HL-60 (cell line): ENCODE measurements at regions not wholly inside any gene's neighbourhood (a gene's known extent, or its start where the extent isn't known, plus 50 kb on each side); places are given as distances from the start of the nearest gene placed in this dataset.
"Not testable (repeated sequence)": the region's sequence is repeated elsewhere in the genome, so short reads cannot be mapped to it uniquely, and the experiment has no call there.

ENCODE experiments used
- DNase-seq, 2 experiments: peaks; one replicate each; pipeline ENCODE4 v3.0.0-alpha.2; 2010 to 2020; ENCODE audit warnings: low read depth in 1 of 2, low spot score in 1 of 2
- H3K27ac ChIP-seq: fragments of 250-450 bp; sonication (Bioruptor Pico); replicated peaks from 2 replicates; pipeline ENCODE4 v1.5.1; 2020; ENCODE audit warnings: mild to moderate bottlenecking, moderate library complexity
- H3K27me3 ChIP-seq: fragments of 250-450 bp; sonication (Bioruptor Pico); 2 replicates; pipeline ENCODE4 v1.5.1; 2021; ENCODE audit warnings: mild to moderate bottlenecking, moderate library complexity; ENCODE audit not compliant: insufficient read depth, poor library complexity, severe bottlenecking
- H3K4me3 ChIP-seq: replicated peaks from 2 replicates; pipeline ENCODE4 v1.5.1; 2011; ENCODE audit warnings: mild to moderate bottlenecking, control low read depth, low read length; ENCODE audit not compliant: insufficient read depth
- GABPA ChIP-seq: IDR thresholded peaks from 2 replicates; pipeline ENCODE4 v1.6.1; 2012; ENCODE audit warnings: low read depth
- POLR2AphosphoS5 ChIP-seq: IDR thresholded peaks from 2 replicates; pipeline ENCODE4 v1.6.1; 2012; ENCODE audit warnings: low read depth
- REST ChIP-seq: IDR thresholded peaks from 2 replicates; pipeline ENCODE4 v1.6.1; 2012; ENCODE audit warnings: low read depth; ENCODE audit not compliant: insufficient replicate concordance
- SPI1 ChIP-seq: IDR thresholded peaks from 2 replicates; pipeline ENCODE4 v1.6.1; 2012; ENCODE audit warnings: low read depth, mild to moderate bottlenecking, borderline replicate concordance
- TF ChIP-seq, protein P1 (sequence below): IDR thresholded peaks from one replicate; pipeline ENCODE4 v1.5.1; 2011; ENCODE audit warnings: low read length, control low read depth, inconsistent platforms; ENCODE audit not compliant: insufficient read depth

GRCh38 chr16:87153326-87153725, 163.9 kb downstream of the C16orf95 start:
- no peaks in the 10 kb centered on the region for H3K27me3 ChIP-seq
- no peak for DNase-seq
- TF ChIP-seq SPI1 (no peak), GABPA (no peak), POLR2AphosphoS5 (no peak), REST (no peak)
- TF ChIP-seq, protein P1, sequence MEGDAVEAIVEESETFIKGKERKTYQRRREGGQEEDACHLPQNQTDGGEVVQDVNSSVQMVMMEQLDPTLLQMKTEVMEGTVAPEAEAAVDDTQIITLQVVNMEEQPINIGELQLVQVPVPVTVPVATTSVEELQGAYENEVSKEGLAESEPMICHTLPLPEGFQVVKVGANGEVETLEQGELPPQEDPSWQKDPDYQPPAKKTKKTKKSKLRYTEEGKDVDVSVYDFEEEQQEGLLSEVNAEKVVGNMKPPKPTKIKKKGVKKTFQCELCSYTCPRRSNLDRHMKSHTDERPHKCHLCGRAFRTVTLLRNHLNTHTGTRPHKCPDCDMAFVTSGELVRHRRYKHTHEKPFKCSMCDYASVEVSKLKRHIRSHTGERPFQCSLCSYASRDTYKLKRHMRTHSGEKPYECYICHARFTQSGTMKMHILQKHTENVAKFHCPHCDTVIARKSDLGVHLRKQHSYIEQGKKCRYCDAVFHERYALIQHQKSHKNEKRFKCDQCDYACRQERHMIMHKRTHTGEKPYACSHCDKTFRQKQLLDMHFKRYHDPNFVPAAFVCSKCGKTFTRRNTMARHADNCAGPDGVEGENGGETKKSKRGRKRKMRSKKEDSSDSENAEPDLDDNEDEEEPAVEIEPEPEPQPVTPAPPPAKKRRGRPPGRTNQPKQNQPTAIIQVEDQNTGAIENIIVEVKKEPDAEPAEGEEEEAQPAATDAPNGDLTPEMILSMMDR = no peak
- no peak overlapping the region for H3K4me3 ChIP-seq
- H3K27ac ChIP-seq = no peak overlapping the region

DNA sequence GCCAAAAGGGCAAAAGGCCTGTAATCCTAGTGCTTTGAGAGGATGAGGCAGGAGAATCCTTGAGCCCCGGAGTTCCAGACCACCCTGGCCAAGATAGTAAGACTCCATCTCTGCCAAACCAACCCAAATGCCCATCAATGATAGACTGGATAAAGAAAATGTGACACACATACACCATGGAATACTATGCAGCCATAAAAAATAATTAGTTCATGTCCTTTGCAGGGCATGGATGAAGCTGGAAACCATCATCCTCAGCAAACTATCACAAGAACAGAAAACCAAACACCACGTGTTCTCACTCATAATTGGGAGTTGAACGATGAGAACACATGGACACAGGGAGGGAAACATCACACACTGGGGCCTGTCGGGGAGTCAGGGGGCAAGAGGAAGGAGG, 161.9 kb downstream of the C16orf95 start:
- DNase-seq, H3K4me3 ChIP-seq, H3K27ac ChIP-seq, H3K27me3 ChIP-seq: not testable (repeated sequence)

GRCh38 chr16:87156195-87156594, 161.0 kb downstream of the C16orf95 start:
- no peak for DNase-seq
- no peak overlapping the region for H3K27ac ChIP-seq
- TF ChIP-seq GABPA (no peak), REST (no peak), SPI1 (no peak), POLR2AphosphoS5 (no peak)
- TF ChIP-seq, protein P1 = no peak
- H3K4me3 ChIP-seq = no peak overlapping the region
- H3K27me3 ChIP-seq = no peaks in the 10 kb centered on the region

- Histone ChIP-seq H3K27ac (no peak overlapping the region), H3K27me3 (no peaks in the 10 kb centered on the region), H3K4me3 (no peak overlapping the region)
- no peak for TF ChIP-seq REST
- TF ChIP-seq SPI1 = no peak
- TF ChIP-seq, protein P1 = no peak
- TF ChIP-seq POLR2AphosphoS5 = no peak
- TF ChIP-seq GABPA = no peak
- no peak for DNase-seq
Measured at GRCh38 chr16:87160234-87160636, 157.0 kb downstream of the C16orf95 start.
